ENCODE measurements at regions not wholly inside any gene's neighbourhood (a gene's known extent, or its start where the extent isn't known, plus 50 kb on each side); places are given as distances from the start of the nearest gene placed in this dataset.

DNA sequence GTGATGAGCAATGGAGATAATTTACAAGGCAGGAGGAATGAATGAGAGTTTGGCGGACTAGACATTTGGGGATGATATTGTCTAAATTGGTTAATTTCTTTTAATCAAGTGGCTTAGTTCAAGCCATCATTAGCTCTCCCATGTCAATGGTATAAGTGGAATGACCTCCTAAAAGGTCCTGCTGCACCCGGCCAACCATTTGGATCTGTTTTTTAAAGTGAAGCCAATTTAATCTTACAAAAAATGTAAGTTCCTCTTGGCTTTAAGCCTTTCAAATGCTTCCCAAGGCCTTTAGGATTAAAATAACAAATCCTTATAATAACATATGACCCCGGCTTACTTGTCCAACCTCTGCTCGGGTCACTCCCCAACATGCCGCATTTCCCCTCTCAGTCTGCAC, 484.4 kb upstream of the ADAMTS9 start:
- TF ChIP-seq CTCF (IDR thresholded peaks at IDR 0.05) (no peak), ZFX (IDR thresholded peaks at IDR 0.05; ENCODE audit: borderline replicate concordance) (no peak)
